Gastrocnemius medialis (tissue), 4 donors: ENCODE measurements at regions not wholly inside any gene's neighbourhood (a gene's known extent, or its start where the extent isn't known, plus 50 kb on each side); places are given as distances from the start of the nearest gene placed in this dataset.

ENCODE experiments used
- CTCF ChIP-seq, 5 experiments: fragments of 450-650 bp in 3 of 5; fragments of 200-600 bp in 2 of 5; sonication (generic) in 2 of 5; IDR thresholded peaks in 4 of 5; conservative IDR thresholded peaks in 1 of 5; 1 replicate in 4 of 5; 2 replicates in 1 of 5; pipeline ENCODE4 v1.5.1; 2016 to 2019; ENCODE audit warnings: antibody characterized with exemption in 5 of 5, mild to moderate bottlenecking in 3 of 5, moderate library complexity in 3 of 5
- POLR2A ChIP-seq, 2 donors: fragments of 450-650 bp; IDR thresholded peaks; one replicate each; pipeline ENCODE4 v1.6.1; 2017; ENCODE audit warnings: antibody characterized with exemption in 2 of 2, mild to moderate bottlenecking in 2 of 2, moderate library complexity in 2 of 2

- TF ChIP-seq POLR2A (IDR thresholded peaks at IDR 0.05) (no peak), CTCF (IDR thresholded peaks at IDR 0.05 in 4 of 5, conservative IDR thresholded peaks at IDR 0.05 in 1 of 5) (no peak)
These were observed 296.2 kb downstream of the MDFIC start for GRCh38 chr7:115218076-115218475.
